H1 (cell line): ENCODE measurements at regions not wholly inside any gene's neighbourhood (a gene's known extent, or its start where the extent isn't known, plus 50 kb on each side); places are given as distances from the start of the nearest gene placed in this dataset.

ENCODE experiments used
- CTCF ChIA-PET: fragments of 300-600 bp; sonication (Branson Sonifier 250); formaldehyde crosslinking; loops from one replicate; lab custom pipeline; 2021; ENCODE audit not compliant: partially characterized antibody; lab: Charles Lee
- POLR2A ChIA-PET: fragments of 300-600 bp; sonication (Branson Sonifier 250); formaldehyde crosslinking; loops from one replicate; lab custom pipeline; 2021; ENCODE audit warnings: inconsistent platforms; ENCODE audit not compliant: partially characterized antibody; lab: Charles Lee
- DNase-seq, 2 experiments: peaks; one replicate each; pipeline versions ENCODE4 v3.0.0 to v3.0.0-alpha.2; 2010 to 2022; ENCODE audit warnings: low spot score in 2 of 2, low read depth in 1 of 2, mixed read lengths in 1 of 2
- FAIRE-seq: peaks from 2 replicates; lab custom pipeline; 2011; peaks lifted over from hg19 to GRCh38; lab: Jason Lieb, UNC
- H2AFZ ChIP-seq: 2 replicates; pipeline ENCODE4 v1.8.1; 2012; ENCODE audit warnings: low read length, inconsistent platforms
- H2AK5ac ChIP-seq: 2 replicates; pipeline ENCODE4 v1.6.1; 2013; ENCODE audit warnings: low read depth, low read length
- H2BK120ac ChIP-seq: replicated peaks from 2 replicates; pipeline ENCODE3; 2013; ENCODE audit warnings: low read depth, low read length, inconsistent platforms
- H2BK12ac ChIP-seq: 2 replicates; pipeline ENCODE4 v1.6.1; 2013; ENCODE audit warnings: low read depth, low read length
- H2BK15ac ChIP-seq: 2 replicates; pipeline ENCODE4 v1.6.1; 2013; ENCODE audit warnings: low read length
- H2BK20ac ChIP-seq: 2 replicates; pipeline ENCODE4 v1.6.1; 2013; ENCODE audit warnings: low read length
- H2BK5ac ChIP-seq: 2 replicates; pipeline ENCODE4 v1.6.1; 2013; ENCODE audit warnings: low read depth, low read length
- H3K14ac ChIP-seq: 2 replicates; pipeline ENCODE4 v1.6.1; 2013; ENCODE audit warnings: inconsistent platforms; ENCODE audit not compliant: insufficient read length
- H3K18ac ChIP-seq: 2 replicates; pipeline ENCODE4 v1.6.1; 2013; ENCODE audit warnings: low read length; ENCODE audit errors: extremely low read depth
- H3K23ac ChIP-seq: 2 replicates; pipeline ENCODE4 v1.6.1; 2013; ENCODE audit warnings: inconsistent platforms; ENCODE audit not compliant: insufficient read length
- H3K23me2 ChIP-seq: 2 replicates; pipeline ENCODE4 v1.6.1; 2013; ENCODE audit warnings: low read depth, low read length
- H3K27ac ChIP-seq: 2 replicates; pipeline ENCODE4 v1.6.1; 2011; ENCODE audit warnings: low read depth, low read length, inconsistent platforms
- H3K27me3 ChIP-seq, 4 experiments: replicated peaks in 1 of 4; 1 replicate in 1 of 4; 2 replicates in 3 of 4; pipeline versions ENCODE4 v1.6.1 to v1.8.1; 2011 to 2013; ENCODE audit warnings: low read length in 3 of 4, mild to moderate bottlenecking in 3 of 4, inconsistent platforms in 2 of 4, mixed read lengths in 2 of 4, moderate library complexity in 1 of 4; ENCODE audit not compliant: control insufficient read depth in 3 of 4, insufficient read depth in 3 of 4; ENCODE audit errors: extremely low read depth in 1 of 4
- H3K36me3 ChIP-seq, 4 experiments: 2 replicates each; pipeline versions ENCODE4 v1.6.1 to v1.8.1; 2011 to 2013; ENCODE audit warnings: mild to moderate bottlenecking in 4 of 4, low read length in 3 of 4, moderate library complexity in 2 of 4, control low read depth in 1 of 4, inconsistent platforms in 1 of 4; ENCODE audit not compliant: insufficient read depth in 4 of 4, control insufficient read depth in 2 of 4
- H3K4ac ChIP-seq: replicated peaks from 2 replicates; pipeline ENCODE3; 2013; ENCODE audit warnings: low read length, low read depth, mixed read lengths, inconsistent platforms; ENCODE audit not compliant: insufficient read length
- H3K4me1 ChIP-seq, 4 experiments: replicated peaks in 1 of 4; 1 replicate in 1 of 4; 2 replicates in 3 of 4; pipeline versions ENCODE4 v1.6.1 to v1.8.1; 2011 to 2013; ENCODE audit warnings: low read length in 3 of 4, inconsistent platforms in 2 of 4, mixed read lengths in 1 of 4; ENCODE audit not compliant: insufficient read depth in 4 of 4, control insufficient read depth in 3 of 4
- H3K4me2 ChIP-seq, 2 experiments: 2 replicates each; pipeline versions ENCODE4 v1.6.1 to v1.8.1; 2011 to 2013; ENCODE audit warnings: low read depth in 2 of 2, low read length in 2 of 2, control low read depth in 1 of 2, inconsistent platforms in 1 of 2, mild to moderate bottlenecking in 1 of 2; ENCODE audit not compliant: insufficient read depth in 1 of 2
- H3K4me3 ChIP-seq, 4 experiments: fragments of 200-600, 300-600 bp in 1 of 4; sonication (generic), shearing (Covaris generic), sonication (Bioruptor Twin) in 1 of 4; 2 replicates each; pipeline versions ENCODE4 v1.5.1 to v1.8.1; 2011 to 2016; ENCODE audit warnings: low read length in 4 of 4, low read depth in 3 of 4, control low read depth in 2 of 4, inconsistent platforms in 2 of 4, mild to moderate bottlenecking in 2 of 4, mixed read lengths in 1 of 4, moderate library complexity in 1 of 4; ENCODE audit not compliant: insufficient read depth in 2 of 4; ENCODE audit errors: extremely low read depth in 1 of 4
- H3K56ac ChIP-seq: replicated peaks from 2 replicates; pipeline ENCODE3; 2013; ENCODE audit warnings: low read depth, mild to moderate bottlenecking, mixed read lengths, low read length, inconsistent platforms; ENCODE audit not compliant: insufficient read length
- H3K79me1 ChIP-seq: 2 replicates; pipeline ENCODE4 v1.6.1; 2013; ENCODE audit warnings: low read depth, low read length, control low read depth
- H3K79me2 ChIP-seq, 2 experiments: 2 replicates each; pipeline versions ENCODE4 v1.6.1 to v1.8.1; 2012 to 2013; ENCODE audit warnings: low read length in 2 of 2, mild to moderate bottlenecking in 2 of 2, inconsistent platforms in 1 of 2; ENCODE audit not compliant: insufficient read depth in 2 of 2, control insufficient read depth in 1 of 2
- H3K9ac ChIP-seq, 4 experiments: replicated peaks in 1 of 4; 1 replicate in 1 of 4; 2 replicates in 3 of 4; pipeline versions ENCODE4 v1.6.1 to v1.8.1; 2011 to 2013; ENCODE audit warnings: low read depth in 3 of 4, low read length in 3 of 4, control low read depth in 2 of 4, mild to moderate bottlenecking in 2 of 4, moderate library complexity in 2 of 4, inconsistent platforms in 1 of 4; ENCODE audit errors: extremely low read depth in 1 of 4
- H3K9me3 ChIP-seq, 2 experiments: 2 replicates each; pipeline versions ENCODE4 v1.6.1 to v1.8.1; 2012 to 2013; ENCODE audit warnings: mild to moderate bottlenecking in 2 of 2, moderate library complexity in 2 of 2, control low read depth in 1 of 2, inconsistent platforms in 1 of 2, low read depth in 1 of 2, low read length in 1 of 2, mixed read lengths in 1 of 2; ENCODE audit not compliant: insufficient read depth in 2 of 2
- H4K20me1 ChIP-seq, 2 experiments: replicated peaks in 1 of 2; 2 replicates each; pipeline versions ENCODE3 to v1.8.1; 2011 to 2013; ENCODE audit warnings: inconsistent platforms in 2 of 2, low read length in 2 of 2, mild to moderate bottlenecking in 1 of 2; ENCODE audit not compliant: insufficient read depth in 2 of 2, control insufficient read depth in 1 of 2
- H4K5ac ChIP-seq: 2 replicates; pipeline ENCODE4 v1.6.1; 2013; ENCODE audit warnings: low read length, low read depth, mixed read lengths, inconsistent platforms; ENCODE audit not compliant: insufficient read length
- H4K8ac ChIP-seq: 2 replicates; pipeline ENCODE4 v1.8.0; 2013; ENCODE audit warnings: mild to moderate bottlenecking, moderate library complexity, low read length, inconsistent platforms; ENCODE audit not compliant: insufficient read depth; ENCODE audit errors: extremely low read depth
- H4K91ac ChIP-seq: replicated peaks from 2 replicates; pipeline ENCODE3; 2013; ENCODE audit warnings: low read length, mixed read lengths, inconsistent platforms; ENCODE audit not compliant: insufficient read length
- CHD1 ChIP-seq: IDR thresholded peaks from 2 replicates; pipeline ENCODE4 v1.6.1; 2012; ENCODE audit warnings: low read depth, low read length, improper control_type of control experiment
- EGR1 ChIP-seq: IDR thresholded peaks from 2 replicates; pipeline ENCODE4 v1.6.1; 2011; ENCODE audit warnings: low read depth, low read length, borderline replicate concordance
- GTF2F1 ChIP-seq: IDR thresholded peaks from 2 replicates; pipeline ENCODE4 v1.6.1; 2012; ENCODE audit warnings: low read depth, low read length, improper control_type of control experiment, borderline replicate concordance
- JUND ChIP-seq: IDR thresholded peaks from 2 replicates; pipeline ENCODE4 v1.6.1; 2011; ENCODE audit warnings: mild to moderate bottlenecking, improper control_type of control experiment, low read length
- MAX ChIP-seq: IDR thresholded peaks from 2 replicates; pipeline ENCODE4 v1.6.1; 2012; ENCODE audit warnings: inconsistent platforms
- SAP30 ChIP-seq: fragments of 300-600 bp; sonication (generic); IDR thresholded peaks from 2 replicates; pipeline ENCODE4 v1.7.1; 2012; ENCODE audit warnings: low read length, moderate library complexity, mild to moderate bottlenecking, inconsistent platforms; ENCODE audit not compliant: insufficient read depth, insufficient replicate concordance
- SP4 ChIP-seq: IDR thresholded peaks from 2 replicates; pipeline ENCODE4 v1.6.1; 2012; ENCODE audit warnings: low read length, inconsistent platforms
- TAF1 ChIP-seq: IDR thresholded peaks from 2 replicates; pipeline ENCODE4 v1.6.1; 2011; ENCODE audit warnings: mild to moderate bottlenecking, low read depth, low read length
- WGBS, 2 experiments: shearing (Covaris generic) in 1 of 2; methylation state at CpG; one replicate each; pipeline versions ENCODE4 v1.1.6 to v1.1.7; 2013 to 2015; ENCODE audit warnings: low lambda C conversion rate in 2 of 2, mixed read lengths in 2 of 2, inconsistent platforms in 1 of 2, low coverage in 1 of 2, missing lambda C conversion rate in 1 of 2; ENCODE audit not compliant: insufficient replicate concordance in 2 of 2, insufficient coverage in 1 of 2, insufficient read length in 1 of 2; ENCODE audit errors: extremely low coverage in 1 of 2, missing lambda C conversion rate in 1 of 2; 5-methylcytosine and 5-hydroxymethylcytosine counted together
- TF ChIP-seq, protein P1 (sequence below): IDR thresholded peaks from 2 replicates; pipeline ENCODE4 v1.6.1; 2012; ENCODE audit warnings: inconsistent platforms

GRCh38 chr13:50404769-50405168 lies 389.5 kb downstream of the KCNRG start:
- Histone ChIP-seq H2AFZ (no peak overlapping the region), H3K14ac (no peak overlapping the region), H3K79me2 (no peaks in the 10 kb centered on the region), H2BK15ac (no peak overlapping the region), H3K23ac (no peak overlapping the region), H4K5ac (no peak overlapping the region), H2BK12ac (no peak overlapping the region), H3K56ac (no peak overlapping the region), H3K4me1 (no peaks in the 10 kb centered on the region), H4K20me1 (no peaks in the 10 kb centered on the region), H4K91ac (no peak overlapping the region), H3K9ac (no peak overlapping the region), H2BK5ac (no peak overlapping the region), H2AK5ac (no peak overlapping the region), H3K4me2 (no peak overlapping the region), H3K23me2 (no peaks in the 10 kb centered on the region), H3K4me3 (no peak overlapping the region), H2BK20ac (no peak overlapping the region), H2BK120ac (no peak overlapping the region), H3K9me3 (no peaks in the 10 kb centered on the region), H3K18ac (no peak overlapping the region), H3K27ac (no peak overlapping the region), H3K79me1 (no peaks in the 10 kb centered on the region), H3K4ac (no peak overlapping the region), H3K27me3 (no peaks in the 10 kb centered on the region), H3K36me3 (no peaks in the 10 kb centered on the region), H4K8ac (no peak overlapping the region)
- 91% methylated on average over 1 of the region's 1 CpG; no CpG with 5 or more reads in 1 of the 2 experiments for WGBS, 2 experiments
- no peak for DNase-seq
- POLR2A ChIA-PET: no interaction called here
- CTCF ChIA-PET: no interaction called here
- no peak for TF ChIP-seq MAX
- TF ChIP-seq, protein P1, sequence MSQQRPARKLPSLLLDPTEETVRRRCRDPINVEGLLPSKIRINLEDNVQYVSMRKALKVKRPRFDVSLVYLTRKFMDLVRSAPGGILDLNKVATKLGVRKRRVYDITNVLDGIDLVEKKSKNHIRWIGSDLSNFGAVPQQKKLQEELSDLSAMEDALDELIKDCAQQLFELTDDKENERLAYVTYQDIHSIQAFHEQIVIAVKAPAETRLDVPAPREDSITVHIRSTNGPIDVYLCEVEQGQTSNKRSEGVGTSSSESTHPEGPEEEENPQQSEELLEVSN: no peak
- no peak for TF ChIP-seq JUND
- no peak for TF ChIP-seq SP4
- TF ChIP-seq SAP30: no peak
- no peak for TF ChIP-seq TAF1
- no peak for TF ChIP-seq GTF2F1
- no peak for TF ChIP-seq EGR1
- no peak for TF ChIP-seq CHD1
- no peak for FAIRE-seq
